ENCODE measurements at regions not wholly inside any gene's neighbourhood (a gene's known extent, or its start where the extent isn't known, plus 50 kb on each side); places are given as distances from the start of the nearest gene placed in this dataset.

DNA sequence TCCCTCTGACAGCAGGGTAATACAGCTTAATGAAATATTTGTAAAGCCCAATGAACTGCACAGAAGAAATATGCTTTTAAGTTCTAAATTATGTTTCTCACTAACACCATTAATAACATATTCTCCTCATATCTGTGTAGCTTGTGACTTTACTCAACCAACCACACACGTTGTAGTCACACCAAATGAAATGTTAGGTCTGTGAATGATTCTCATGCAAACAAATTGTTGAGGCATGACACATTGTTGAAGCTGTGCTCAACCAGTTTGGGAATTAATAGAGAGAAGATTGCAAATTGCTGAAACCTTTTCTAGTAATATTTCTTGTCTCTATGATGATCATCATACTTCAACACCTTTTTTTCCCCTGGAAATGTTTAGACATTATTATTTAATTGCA is 645.9 kb downstream of the PCDH7 start:
- TF ChIP-seq POLR2A (IDR thresholded peaks at IDR 0.05; ENCODE audit: low read length), result no peak
- no peak for TF ChIP-seq GATA1 (IDR thresholded peaks at IDR 0.05; ENCODE audit: low read depth, low read length)
